Panc1 (cell line): ENCODE measurements at regions not wholly inside any gene's neighbourhood (a gene's known extent, or its start where the extent isn't known, plus 50 kb on each side); places are given as distances from the start of the nearest gene placed in this dataset.

ENCODE experiments used
- POLR2AphosphoS5 ChIP-seq: IDR thresholded peaks from 2 replicates; pipeline ENCODE4 v1.6.1; 2012; ENCODE audit warnings: mild to moderate bottlenecking, low read depth, low read length, moderate library complexity
- SIN3A ChIP-seq: IDR thresholded peaks from 2 replicates; pipeline ENCODE4 v1.6.1; 2012; ENCODE audit warnings: low read depth, mild to moderate bottlenecking, low read length, moderate library complexity, borderline replicate concordance; ENCODE audit not compliant: insufficient read depth
- TF ChIP-seq, protein P1 (sequence below): fragments of 450-650 bp; IDR thresholded peaks from 2 replicates; pipeline ENCODE4 v1.5.1; 2017; ENCODE audit warnings: mild to moderate bottlenecking

DNA sequence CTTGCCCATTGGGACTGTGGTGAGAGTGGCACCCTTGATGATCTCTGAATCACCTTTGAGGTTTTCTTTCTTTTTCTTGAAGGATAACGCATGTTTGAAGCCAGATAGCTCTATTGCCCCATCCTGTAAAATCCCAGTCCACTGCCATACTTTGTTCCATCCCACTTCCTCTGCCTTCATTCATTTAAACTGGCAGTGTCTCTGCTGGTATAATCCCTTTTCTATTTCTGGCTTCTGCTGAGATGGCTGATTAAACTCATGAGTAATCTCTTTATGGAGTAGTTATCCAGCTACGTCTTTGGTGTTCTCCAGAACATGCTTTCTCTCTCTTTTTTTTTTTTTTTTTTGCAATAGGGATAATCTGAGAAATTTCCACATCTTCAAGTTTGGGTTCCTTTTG is 656.5 kb upstream of the SALL1 start:
- TF ChIP-seq POLR2AphosphoS5 (no peak), SIN3A (no peak)
- TF ChIP-seq, protein P1, sequence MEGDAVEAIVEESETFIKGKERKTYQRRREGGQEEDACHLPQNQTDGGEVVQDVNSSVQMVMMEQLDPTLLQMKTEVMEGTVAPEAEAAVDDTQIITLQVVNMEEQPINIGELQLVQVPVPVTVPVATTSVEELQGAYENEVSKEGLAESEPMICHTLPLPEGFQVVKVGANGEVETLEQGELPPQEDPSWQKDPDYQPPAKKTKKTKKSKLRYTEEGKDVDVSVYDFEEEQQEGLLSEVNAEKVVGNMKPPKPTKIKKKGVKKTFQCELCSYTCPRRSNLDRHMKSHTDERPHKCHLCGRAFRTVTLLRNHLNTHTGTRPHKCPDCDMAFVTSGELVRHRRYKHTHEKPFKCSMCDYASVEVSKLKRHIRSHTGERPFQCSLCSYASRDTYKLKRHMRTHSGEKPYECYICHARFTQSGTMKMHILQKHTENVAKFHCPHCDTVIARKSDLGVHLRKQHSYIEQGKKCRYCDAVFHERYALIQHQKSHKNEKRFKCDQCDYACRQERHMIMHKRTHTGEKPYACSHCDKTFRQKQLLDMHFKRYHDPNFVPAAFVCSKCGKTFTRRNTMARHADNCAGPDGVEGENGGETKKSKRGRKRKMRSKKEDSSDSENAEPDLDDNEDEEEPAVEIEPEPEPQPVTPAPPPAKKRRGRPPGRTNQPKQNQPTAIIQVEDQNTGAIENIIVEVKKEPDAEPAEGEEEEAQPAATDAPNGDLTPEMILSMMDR = no peak
